GM23338 (cell line): ENCODE measurements at regions not wholly inside any gene's neighbourhood (a gene's known extent, or its start where the extent isn't known, plus 50 kb on each side); places are given as distances from the start of the nearest gene placed in this dataset.

Experiments used
- ATAC-seq: fragments of 200-7000 bp; cut with Tn5 transposase; 3 replicates; pipeline ENCODE4 v1.9.1; 2020
- DNase-seq: peaks from one replicate; pipeline ENCODE4 v3.0.0-alpha.2; 2015; ENCODE audit warnings: low spot score
- H2AFZ ChIP-seq: fragments of 200-600 bp; sonication (generic); 2 replicates; pipeline ENCODE4 v1.8.0; 2016; ENCODE audit warnings: antibody characterized with exemption, mild to moderate bottlenecking, moderate library complexity
- H3F3A ChIP-seq: fragments of 200-600 bp; sonication (generic); replicated peaks from 2 replicates; pipeline ENCODE4 v1.8.0; 2017; ENCODE audit warnings: antibody characterized with exemption, mixed run types, low read depth
- H3K27ac ChIP-seq: fragments of 200-600 bp; sonication (generic); 2 replicates; pipeline ENCODE4 v1.6.1; 2016; ENCODE audit warnings: low read depth
- H3K27me3 ChIP-seq: fragments of 200-600 bp; sonication (generic); 2 replicates; pipeline ENCODE4 v1.8.0; 2016; ENCODE audit warnings: mild to moderate bottlenecking, mixed run types, moderate library complexity; ENCODE audit not compliant: insufficient read depth
- H3K36me3 ChIP-seq: fragments of 200-600 bp; sonication (generic); 2 replicates; pipeline ENCODE4 v1.8.0; 2016; ENCODE audit warnings: mild to moderate bottlenecking; ENCODE audit not compliant: insufficient read depth
- H3K4me1 ChIP-seq: fragments of 200-600 bp; sonication (generic); 2 replicates; pipeline ENCODE4 v1.8.0; 2016; ENCODE audit warnings: mild to moderate bottlenecking, moderate library complexity; ENCODE audit not compliant: insufficient read depth
- H3K4me2 ChIP-seq: fragments of 200-600 bp; sonication (generic); 2 replicates; pipeline ENCODE4 v1.7.1; 2017; ENCODE audit warnings: mixed run types
- H3K4me3 ChIP-seq: fragments of 200-600 bp; sonication (generic); 2 replicates; pipeline ENCODE4 v1.6.1; 2016; ENCODE audit warnings: mixed run types
- H3K79me2 ChIP-seq: fragments of 200-600 bp; sonication (generic); replicated peaks from 2 replicates; pipeline ENCODE4 v1.8.0; 2017; ENCODE audit warnings: mild to moderate bottlenecking; ENCODE audit not compliant: insufficient read depth
- H3K9me2 ChIP-seq: fragments of 200-600 bp; sonication (generic); 2 replicates; pipeline ENCODE4 v1.8.0; 2017; ENCODE audit not compliant: insufficient read depth
- H4K20me1 ChIP-seq: fragments of 200-600 bp; sonication (generic); replicated peaks from 2 replicates; pipeline ENCODE4 v1.8.0; 2017; ENCODE audit warnings: mild to moderate bottlenecking; ENCODE audit not compliant: insufficient read depth
- H3K27ac Mint-ChIP-seq: 2 replicates; pipeline ENCODE4 v1.8.0; 2020; ENCODE audit warnings: inconsistent platforms, mild to moderate bottlenecking, moderate library complexity, mixed read lengths
- H3K27me3 Mint-ChIP-seq: 3 replicates; pipeline ENCODE4 v1.8.0; 2022; ENCODE audit warnings: low read depth, mild to moderate bottlenecking, moderate library complexity, mixed read lengths, inconsistent platforms; ENCODE audit not compliant: insufficient read depth, poor library complexity
- H3K36me3 Mint-ChIP-seq: 3 replicates; pipeline ENCODE4 v1.8.0; 2021; ENCODE audit warnings: low read depth, mild to moderate bottlenecking, inconsistent platforms, moderate library complexity, mixed read lengths
- H3K4me1 Mint-ChIP-seq: 3 replicates; pipeline ENCODE4 v1.8.0; 2020; ENCODE audit warnings: mild to moderate bottlenecking, inconsistent platforms, mixed read lengths
- H3K4me3 Mint-ChIP-seq: 3 replicates; pipeline ENCODE4 v1.8.0; 2021; ENCODE audit warnings: moderate library complexity, mild to moderate bottlenecking, inconsistent platforms, mixed read lengths
- H3K9me3 Mint-ChIP-seq: 3 replicates; pipeline ENCODE4 v1.8.0; 2020; ENCODE audit warnings: moderate library complexity, mild to moderate bottlenecking, inconsistent platforms, mixed read lengths
- CREB1 ChIP-seq: fragments of 250-450 bp; sonication (Bioruptor Pico); IDR thresholded peaks from 2 replicates; pipeline ENCODE4 v1.5.0; 2020; ENCODE audit warnings: low read depth, mild to moderate bottlenecking, moderate library complexity
- CTCF ChIP-seq, 2 experiments: fragments of 200-600 bp in 1 of 2; sonication (generic) in 1 of 2; conservative IDR thresholded peaks; 2 replicates each; pipeline versions ENCODE4 v1.5.1 to v1.6.1; 2016 to 2017; ENCODE audit warnings: antibody characterized with exemption in 2 of 2, low read depth in 2 of 2, mild to moderate bottlenecking in 2 of 2, moderate library complexity in 1 of 2
- EZH2 ChIP-seq: fragments of 200-600 bp; sonication (generic); IDR thresholded peaks from one replicate; pipeline ENCODE4 v1.8.0; 2017; ENCODE audit warnings: antibody characterized with exemption, mild to moderate bottlenecking, low read depth; ENCODE audit not compliant: unreplicated experiment
- EZH2phosphoT487 ChIP-seq: fragments of 200-600 bp; sonication (generic); IDR thresholded peaks from one replicate; pipeline ENCODE4 v1.8.1; 2018; ENCODE audit warnings: antibody characterized with exemption; ENCODE audit not compliant: unreplicated experiment
- JUNB ChIP-seq: IDR thresholded peaks from one replicate; pipeline ENCODE4 v1.6.1; 2016; ENCODE audit warnings: antibody characterized with exemption; ENCODE audit not compliant: unreplicated experiment
- NANOG ChIP-seq: IDR thresholded peaks from 2 replicates; pipeline ENCODE4 v1.6.1; 2016; ENCODE audit warnings: antibody characterized with exemption, borderline replicate concordance
- POLR2AphosphoS5 ChIP-seq: IDR thresholded peaks from 2 replicates; pipeline ENCODE4 v1.6.1; 2016; ENCODE audit warnings: antibody characterized with exemption, low read depth
- STAT1 ChIP-seq: IDR thresholded peaks from one replicate; pipeline ENCODE4 v1.6.1; 2016; ENCODE audit warnings: antibody characterized with exemption; ENCODE audit not compliant: unreplicated experiment
- ZNF114 ChIP-seq: fragments of 250-450 bp; sonication (Bioruptor Pico); IDR thresholded peaks from 2 replicates; pipeline ENCODE4 v1.5.0; 2020; ENCODE audit warnings: mild to moderate bottlenecking, moderate library complexity
- ZNF331 ChIP-seq: fragments of 250-450 bp; sonication (Bioruptor Pico); IDR thresholded peaks from 2 replicates; pipeline ENCODE4 v1.5.0; 2020; ENCODE audit warnings: low read depth, mild to moderate bottlenecking, moderate library complexity
- TF ChIP-seq, protein P1 (sequence below): IDR thresholded peaks from one replicate; pipeline ENCODE4 v1.6.1; 2018; ENCODE audit warnings: antibody characterized with exemption; ENCODE audit not compliant: unreplicated experiment
- TF ChIP-seq, protein P2 (sequence below): IDR thresholded peaks from 2 replicates; pipeline ENCODE4 v1.6.1; 2016; ENCODE audit warnings: antibody characterized with exemption
- TF ChIP-seq, protein P3 (sequence below): fragments of 250-450 bp; sonication (Bioruptor Pico); IDR thresholded peaks from 2 replicates; pipeline ENCODE4 v1.5.0; 2020; ENCODE audit warnings: mild to moderate bottlenecking, moderate library complexity

DNA sequence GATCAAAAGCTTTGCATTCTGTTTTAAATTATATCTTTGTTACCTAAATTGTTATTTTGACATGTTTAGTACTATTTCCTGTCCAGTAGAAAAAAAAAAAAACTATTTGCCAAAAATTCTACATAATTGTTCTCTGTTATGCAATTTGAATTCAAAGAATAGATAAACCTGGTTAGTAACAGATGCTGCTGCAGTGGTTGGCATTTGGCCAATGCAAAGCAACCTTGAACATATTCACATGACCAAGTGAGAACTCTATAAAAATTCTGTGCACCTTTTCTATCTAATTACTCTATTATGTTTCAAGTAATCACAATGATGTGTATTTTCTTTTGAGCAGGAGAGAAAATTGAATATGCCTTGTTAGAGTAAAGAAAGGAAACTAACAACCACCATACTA lies 1473.4 kb downstream of the RPA4 start:
- Mint-ChIP-seq H3K27ac (no peak overlapping the region), H3K4me3 (no peak overlapping the region)
- no peak for ATAC-seq

More for the DNA sequence above, 1473.4 kb downstream of the RPA4 start:
- no peaks in the 10 kb centered on the region for H4K20me1 ChIP-seq
- H3K79me2 ChIP-seq, result no peaks in the 10 kb centered on the region
- H3F3A ChIP-seq, result no peaks in the 10 kb centered on the region
- Mint-ChIP-seq H3K36me3 (peaks cover 6% of the 10 kb centered on the region; the same call in 1 of the 3 replicates), H3K4me1 (no peaks in the 10 kb centered on the region), H3K27me3 (no peaks in the 10 kb centered on the region), H3K9me3 (no peaks in the 10 kb centered on the region)
- H3K4me1 ChIP-seq, result no peaks in the 10 kb centered on the region
- no peak for TF ChIP-seq CREB1 (CRISPR knock-in tag)
- TF ChIP-seq, protein P1, sequence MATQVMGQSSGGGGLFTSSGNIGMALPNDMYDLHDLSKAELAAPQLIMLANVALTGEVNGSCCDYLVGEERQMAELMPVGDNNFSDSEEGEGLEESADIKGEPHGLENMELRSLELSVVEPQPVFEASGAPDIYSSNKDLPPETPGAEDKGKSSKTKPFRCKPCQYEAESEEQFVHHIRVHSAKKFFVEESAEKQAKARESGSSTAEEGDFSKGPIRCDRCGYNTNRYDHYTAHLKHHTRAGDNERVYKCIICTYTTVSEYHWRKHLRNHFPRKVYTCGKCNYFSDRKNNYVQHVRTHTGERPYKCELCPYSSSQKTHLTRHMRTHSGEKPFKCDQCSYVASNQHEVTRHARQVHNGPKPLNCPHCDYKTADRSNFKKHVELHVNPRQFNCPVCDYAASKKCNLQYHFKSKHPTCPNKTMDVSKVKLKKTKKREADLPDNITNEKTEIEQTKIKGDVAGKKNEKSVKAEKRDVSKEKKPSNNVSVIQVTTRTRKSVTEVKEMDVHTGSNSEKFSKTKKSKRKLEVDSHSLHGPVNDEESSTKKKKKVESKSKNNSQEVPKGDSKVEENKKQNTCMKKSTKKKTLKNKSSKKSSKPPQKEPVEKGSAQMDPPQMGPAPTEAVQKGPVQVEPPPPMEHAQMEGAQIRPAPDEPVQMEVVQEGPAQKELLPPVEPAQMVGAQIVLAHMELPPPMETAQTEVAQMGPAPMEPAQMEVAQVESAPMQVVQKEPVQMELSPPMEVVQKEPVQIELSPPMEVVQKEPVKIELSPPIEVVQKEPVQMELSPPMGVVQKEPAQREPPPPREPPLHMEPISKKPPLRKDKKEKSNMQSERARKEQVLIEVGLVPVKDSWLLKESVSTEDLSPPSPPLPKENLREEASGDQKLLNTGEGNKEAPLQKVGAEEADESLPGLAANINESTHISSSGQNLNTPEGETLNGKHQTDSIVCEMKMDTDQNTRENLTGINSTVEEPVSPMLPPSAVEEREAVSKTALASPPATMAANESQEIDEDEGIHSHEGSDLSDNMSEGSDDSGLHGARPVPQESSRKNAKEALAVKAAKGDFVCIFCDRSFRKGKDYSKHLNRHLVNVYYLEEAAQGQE, result no peak
- TF ChIP-seq ZNF331 (CRISPR knock-in tag), result no peak
- TF ChIP-seq ZNF114, result no peak
- TF ChIP-seq EZH2, result no peak
- TF ChIP-seq EZH2phosphoT487, result no peak
- no peak for TF ChIP-seq JUNB
- TF ChIP-seq NANOG, result no peak
- TF ChIP-seq, protein P2, sequence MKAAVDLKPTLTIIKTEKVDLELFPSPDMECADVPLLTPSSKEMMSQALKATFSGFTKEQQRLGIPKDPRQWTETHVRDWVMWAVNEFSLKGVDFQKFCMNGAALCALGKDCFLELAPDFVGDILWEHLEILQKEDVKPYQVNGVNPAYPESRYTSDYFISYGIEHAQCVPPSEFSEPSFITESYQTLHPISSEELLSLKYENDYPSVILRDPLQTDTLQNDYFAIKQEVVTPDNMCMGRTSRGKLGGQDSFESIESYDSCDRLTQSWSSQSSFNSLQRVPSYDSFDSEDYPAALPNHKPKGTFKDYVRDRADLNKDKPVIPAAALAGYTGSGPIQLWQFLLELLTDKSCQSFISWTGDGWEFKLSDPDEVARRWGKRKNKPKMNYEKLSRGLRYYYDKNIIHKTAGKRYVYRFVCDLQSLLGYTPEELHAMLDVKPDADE, result no peak
- TF ChIP-seq STAT1, result no peak
- TF ChIP-seq, protein P3, sequence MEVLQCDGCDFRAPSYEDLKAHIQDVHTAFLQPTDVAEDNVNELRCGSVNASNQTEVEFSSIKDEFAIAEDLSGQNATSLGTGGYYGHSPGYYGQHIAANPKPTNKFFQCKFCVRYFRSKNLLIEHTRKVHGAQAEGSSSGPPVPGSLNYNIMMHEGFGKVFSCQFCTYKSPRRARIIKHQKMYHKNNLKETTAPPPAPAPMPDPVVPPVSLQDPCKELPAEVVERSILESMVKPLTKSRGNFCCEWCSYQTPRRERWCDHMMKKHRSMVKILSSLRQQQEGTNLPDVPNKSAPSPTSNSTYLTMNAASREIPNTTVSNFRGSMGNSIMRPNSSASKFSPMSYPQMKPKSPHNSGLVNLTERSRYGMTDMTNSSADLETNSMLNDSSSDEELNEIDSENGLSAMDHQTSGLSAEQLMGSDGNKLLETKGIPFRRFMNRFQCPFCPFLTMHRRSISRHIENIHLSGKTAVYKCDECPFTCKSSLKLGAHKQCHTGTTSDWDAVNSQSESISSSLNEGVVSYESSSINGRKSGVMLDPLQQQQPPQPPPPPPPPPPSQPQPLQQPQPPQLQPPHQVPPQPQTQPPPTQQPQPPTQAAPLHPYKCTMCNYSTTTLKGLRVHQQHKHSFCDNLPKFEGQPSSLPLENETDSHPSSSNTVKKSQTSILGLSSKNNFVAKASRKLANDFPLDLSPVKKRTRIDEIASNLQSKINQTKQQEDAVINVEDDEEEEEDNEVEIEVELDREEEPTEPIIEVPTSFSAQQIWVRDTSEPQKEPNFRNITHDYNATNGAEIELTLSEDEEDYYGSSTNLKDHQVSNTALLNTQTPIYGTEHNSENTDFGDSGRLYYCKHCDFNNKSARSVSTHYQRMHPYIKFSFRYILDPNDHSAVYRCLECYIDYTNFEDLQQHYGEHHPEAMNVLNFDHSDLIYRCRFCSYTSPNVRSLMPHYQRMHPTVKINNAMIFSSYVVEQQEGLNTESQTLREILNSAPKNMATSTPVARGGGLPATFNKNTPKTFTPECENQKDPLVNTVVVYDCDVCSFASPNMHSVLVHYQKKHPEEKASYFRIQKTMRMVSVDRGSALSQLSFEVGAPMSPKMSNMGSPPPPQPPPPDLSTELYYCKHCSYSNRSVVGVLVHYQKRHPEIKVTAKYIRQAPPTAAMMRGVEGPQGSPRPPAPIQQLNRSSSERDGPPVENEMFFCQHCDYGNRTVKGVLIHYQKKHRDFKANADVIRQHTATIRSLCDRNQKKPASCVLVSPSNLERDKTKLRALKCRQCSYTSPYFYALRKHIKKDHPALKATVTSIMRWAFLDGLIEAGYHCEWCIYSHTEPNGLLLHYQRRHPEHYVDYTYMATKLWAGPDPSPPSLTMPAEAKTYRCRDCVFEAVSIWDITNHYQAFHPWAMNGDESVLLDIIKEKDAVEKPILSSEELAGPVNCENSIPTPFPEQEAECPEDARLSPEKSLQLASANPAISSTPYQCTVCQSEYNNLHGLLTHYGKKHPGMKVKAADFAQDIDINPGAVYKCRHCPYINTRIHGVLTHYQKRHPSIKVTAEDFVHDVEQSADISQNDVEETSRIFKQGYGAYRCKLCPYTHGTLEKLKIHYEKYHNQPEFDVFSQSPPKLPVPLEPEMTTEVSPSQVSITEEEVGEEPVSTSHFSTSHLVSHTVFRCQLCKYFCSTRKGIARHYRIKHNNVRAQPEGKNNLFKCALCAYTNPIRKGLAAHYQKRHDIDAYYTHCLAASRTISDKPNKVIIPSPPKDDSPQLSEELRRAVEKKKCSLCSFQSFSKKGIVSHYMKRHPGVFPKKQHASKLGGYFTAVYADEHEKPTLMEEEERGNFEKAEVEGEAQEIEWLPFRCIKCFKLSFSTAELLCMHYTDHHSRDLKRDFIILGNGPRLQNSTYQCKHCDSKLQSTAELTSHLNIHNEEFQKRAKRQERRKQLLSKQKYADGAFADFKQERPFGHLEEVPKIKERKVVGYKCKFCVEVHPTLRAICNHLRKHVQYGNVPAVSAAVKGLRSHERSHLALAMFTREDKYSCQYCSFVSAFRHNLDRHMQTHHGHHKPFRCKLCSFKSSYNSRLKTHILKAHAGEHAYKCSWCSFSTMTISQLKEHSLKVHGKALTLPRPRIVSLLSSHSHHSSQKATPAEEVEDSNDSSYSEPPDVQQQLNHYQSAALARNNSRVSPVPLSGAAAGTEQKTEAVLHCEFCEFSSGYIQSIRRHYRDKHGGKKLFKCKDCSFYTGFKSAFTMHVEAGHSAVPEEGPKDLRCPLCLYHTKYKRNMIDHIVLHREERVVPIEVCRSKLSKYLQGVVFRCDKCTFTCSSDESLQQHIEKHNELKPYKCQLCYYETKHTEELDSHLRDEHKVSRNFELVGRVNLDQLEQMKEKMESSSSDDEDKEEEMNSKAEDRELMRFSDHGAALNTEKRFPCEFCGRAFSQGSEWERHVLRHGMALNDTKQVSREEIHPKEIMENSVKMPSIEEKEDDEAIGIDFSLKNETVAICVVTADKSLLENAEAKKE, result no peak
- no peak for TF ChIP-seq CTCF (conservative IDR thresholded peaks at IDR 0.05; ENCODE audit: low read depth in 2 of 2)
- TF ChIP-seq POLR2AphosphoS5, result no peak
- no peak overlapping the region for H3K4me3 ChIP-seq
- H3K4me2 ChIP-seq, result no peak overlapping the region
- no peaks in the 10 kb centered on the region for H3K27me3 ChIP-seq
- no peaks in the 10 kb centered on the region for H3K36me3 ChIP-seq
- H2AFZ ChIP-seq, result no peak overlapping the region
- H3K9me2 ChIP-seq, result no peaks in the 10 kb centered on the region
- no peak overlapping the region for H3K27ac ChIP-seq
- DNase-seq, result no peak
